ENCODE measurements at regions not wholly inside any gene's neighbourhood (a gene's known extent, or its start where the extent isn't known, plus 50 kb on each side); places are given as distances from the start of the nearest gene placed in this dataset.

GRCh38 chr5:86686046-86686445 is 68.3 kb downstream of the COX7C start:
- dilution Hi-C loops (cut with MboI; ENCODE audit: extremely low pct_ligation_motif_present, low sequenced_read_pairs) (no loop called here), intact Hi-C loops (cut with micrococcal nuclease) (no loop called here)
- no peaks in the 10 kb centered on the region for H3K79me2 ChIP-seq (ENCODE audit: control insufficient read depth, insufficient read depth, low read length)
- H3K9me3 ChIP-seq (replicated peaks; ENCODE audit: control insufficient read depth, insufficient read depth, low read length): no peaks in the 10 kb centered on the region
- no peak overlapping the region for H3K4me3 ChIP-seq (replicated peaks in 1 of 3; ENCODE audit: insufficient read depth in 1 of 3, low read depth in 1 of 3, low read length in 3 of 3)
- H4K20me1 ChIP-seq (replicated peaks; ENCODE audit: control insufficient read depth, extremely low read depth, insufficient read depth, low read length): no peaks in the 10 kb centered on the region
- H3K9ac ChIP-seq (replicated peaks; ENCODE audit: extremely low read depth, insufficient read depth, low read length): no peak overlapping the region
- H3K4me2 ChIP-seq (ENCODE audit: insufficient read depth, low read length): no peak overlapping the region
- H3K27ac ChIP-seq (ENCODE audit: insufficient read depth, low read depth, low read length): no peak overlapping the region
- no peak for DNase-seq (ENCODE audit: low read depth, low spot score)
- no peak overlapping the region for H2AFZ ChIP-seq (ENCODE audit: low read depth, low read length)
- H3K4me1 ChIP-seq (ENCODE audit: control insufficient read depth, extremely low read depth, insufficient read depth, low read length): no peaks in the 10 kb centered on the region
- no peaks in the 10 kb centered on the region for H3K9me1 ChIP-seq (replicated peaks; ENCODE audit: control insufficient read depth, extremely low read depth, insufficient read depth, low read length)
- CTCF ChIA-PET: no interaction called here
- no peaks in the 10 kb centered on the region for H3K27me3 ChIP-seq (ENCODE audit: control insufficient read depth in 2 of 2, insufficient read depth in 2 of 2, low read length in 2 of 2)
- BruUV-seq (replicated peaks): no TSS peak
- FAIRE-seq: no peak
- TF ChIP-seq CTCF (IDR thresholded peaks at IDR 0.05; ENCODE audit: extremely low read depth in 1 of 2, insufficient read depth in 1 of 2, low read depth in 1 of 2, low read length in 2 of 2) (no peak), MAX (IDR thresholded peaks at IDR 0.05; ENCODE audit: insufficient read depth, insufficient read length) (no peak), MYC (IDR thresholded peaks at IDR 0.05; ENCODE audit: low read depth, low read length) (no peak), GATA2 (IDR thresholded peaks at IDR 0.05; ENCODE audit: insufficient read depth, insufficient read length, low read depth, low read length) (no peak), JUN (IDR thresholded peaks at IDR 0.05; ENCODE audit: borderline replicate concordance, insufficient read depth, insufficient read length, low read depth) (no peak), FOS (IDR thresholded peaks at IDR 0.05; ENCODE audit: borderline replicate concordance, insufficient read depth, low read length) (no peak), EZH2 (IDR thresholded peaks at IDR 0.05; ENCODE audit: borderline replicate concordance, low read depth, low read length, severe bottlenecking) (no peak), POLR2AphosphoS5 (IDR thresholded peaks at IDR 0.05; ENCODE audit: insufficient read depth, low read depth, low read length) (no peak), POLR2A (IDR thresholded peaks at IDR 0.05; ENCODE audit: low read depth, low read length) (no peak)
- H3K36me3 ChIP-seq (ENCODE audit: control insufficient read depth in 2 of 2, extremely low read depth in 1 of 2, insufficient read depth in 2 of 2, low read length in 2 of 2): no peaks in the 10 kb centered on the region
- POLR2A ChIA-PET: no interaction called here
